ENCODE measurements at regions not wholly inside any gene's neighbourhood (a gene's known extent, or its start where the extent isn't known, plus 50 kb on each side); places are given as distances from the start of the nearest gene placed in this dataset.
"Not testable (repeated sequence)": the region's sequence is repeated elsewhere in the genome, so short reads cannot be mapped to it uniquely, and the experiment has no call there.

- in situ Hi-C loops (cut with MboI); H3K27me3 ChIP-seq (ENCODE audit: control insufficient read depth in 2 of 2, insufficient read depth in 2 of 2, low read length in 2 of 2); H3K36me3 ChIP-seq (ENCODE audit: control insufficient read depth, insufficient read depth, low read length); H3K4me2 ChIP-seq (ENCODE audit: insufficient read depth, low read length); H3K4me3 ChIP-seq; H3K27ac ChIP-seq (ENCODE audit: extremely low read depth, low read depth, low read length); POLR2A ChIA-PET; H3K9ac ChIP-seq (ENCODE audit: insufficient read depth in 1 of 2, low read depth in 2 of 2, low read length in 2 of 2); H3K79me2 ChIP-seq (ENCODE audit: control insufficient read depth, insufficient read depth, low read length); ATAC-seq; H4K20me1 ChIP-seq (replicated peaks; ENCODE audit: control insufficient read depth, insufficient read depth, low read length); H3K4me1 ChIP-seq (replicated peaks in 1 of 2; ENCODE audit: control insufficient read depth in 2 of 2, insufficient read depth in 2 of 2, low read length in 2 of 2); FAIRE-seq; H3K9me1 ChIP-seq (ENCODE audit: control insufficient read depth, insufficient read depth, low read length); BruUV-seq (replicated peaks); DNase-seq (ENCODE audit: extremely low read depth in 1 of 4, low spot score in 3 of 4); intact Hi-C loops (cut with micrococcal nuclease); H3K9me3 ChIP-seq (replicated peaks; ENCODE audit: control insufficient read depth, insufficient read depth, low read depth, low read length); CTCF ChIA-PET (ENCODE audit: low intra/inter-chr PET ratio); H2AFZ ChIP-seq (ENCODE audit: low read depth, low read length): not testable (repeated sequence)
- TF ChIP-seq SPI1 (IDR thresholded peaks at IDR 0.05; ENCODE audit: borderline replicate concordance, low read depth, low read length) = peak; percentile 15; the same call in 1 of the 2 replicates
- WGBS (ENCODE audit: insufficient coverage, low coverage, missing lambda C conversion rate) = 4% methylated on average over 11 of the region's 11 CpGs
Measured at GRCh38 chr2:106330384-106331261, 136.5 kb upstream of the UXS1 start.

GRCh38 chr2:106323337-106324013, 129.4 kb upstream of the UXS1 start:
- Histone ChIP-seq H3K9ac (ENCODE audit: insufficient read depth in 1 of 2, low read depth in 2 of 2, low read length in 2 of 2) (no peak overlapping the region), H3K36me3 (ENCODE audit: control insufficient read depth, insufficient read depth, low read length) (no peaks in the 10 kb centered on the region), H3K27me3 (ENCODE audit: control insufficient read depth in 2 of 2, insufficient read depth in 2 of 2, low read length in 2 of 2) (peaks cover 11 to 17% of the 10 kb centered on the region in 2 experiments), H3K27ac (ENCODE audit: extremely low read depth, low read depth, low read length) (no peak overlapping the region), H2AFZ (ENCODE audit: low read depth, low read length) (no peak overlapping the region), H3K4me2 (ENCODE audit: insufficient read depth, low read length) (no peak overlapping the region), H4K20me1 (replicated peaks; ENCODE audit: control insufficient read depth, insufficient read depth, low read length) (no peaks in the 10 kb centered on the region), H3K4me1 (replicated peaks in 1 of 2; ENCODE audit: control insufficient read depth in 2 of 2, insufficient read depth in 2 of 2, low read length in 2 of 2) (no peaks in the 10 kb centered on the region), H3K4me3 (no peak overlapping the region), H3K9me3 (replicated peaks; ENCODE audit: control insufficient read depth, insufficient read depth, low read depth, low read length) (no peaks in the 10 kb centered on the region), H3K79me2 (ENCODE audit: control insufficient read depth, insufficient read depth, low read length) (no peaks in the 10 kb centered on the region), H3K9me1 (ENCODE audit: control insufficient read depth, insufficient read depth, low read length) (no peaks in the 10 kb centered on the region)
- DNase-seq (ENCODE audit: extremely low read depth in 1 of 4, low spot score in 3 of 4) = no peak
- no TSS peak for BruUV-seq (replicated peaks)
- ATAC-seq = no peak
- no peak for FAIRE-seq
- in situ Hi-C loops (cut with MboI) (no loop called here), intact Hi-C loops (cut with micrococcal nuclease) (no loop called here)
- POLR2A ChIA-PET = no interaction called here
- CTCF ChIA-PET (ENCODE audit: low intra/inter-chr PET ratio) = no interaction called here
- TF ChIP-seq ADNP (tag; IDR thresholded peaks at IDR 0.05) = no peak
- TF ChIP-seq CGGBP1 (CRISPR knock-in tag; IDR thresholded peaks at IDR 0.05) = no peak
- no peak for TF ChIP-seq ZNF639 (CRISPR knock-in tag; conservative IDR thresholded peaks at IDR 0.05 in 1 of 2, IDR thresholded peaks at IDR 0.05 in 1 of 2)
- no peak for TF ChIP-seq NR4A1 (CRISPR knock-in tag; IDR thresholded peaks at IDR 0.05)
- no peak for TF ChIP-seq NR4A1 (tag; IDR thresholded peaks at IDR 0.05)
- TF ChIP-seq HIVEP1 (CRISPR knock-in tag; IDR thresholded peaks at IDR 0.05) = no peak
- 6% methylated on average over 10 of the region's 10 CpGs for WGBS (ENCODE audit: insufficient coverage, low coverage, missing lambda C conversion rate)

Data from K562 (cell line).